BJ (cell line): ENCODE measurements at regions not wholly inside any gene's neighbourhood (a gene's known extent, or its start where the extent isn't known, plus 50 kb on each side); places are given as distances from the start of the nearest gene placed in this dataset.

Experiments
- CTCF ChIA-PET: fragments of 350-600 bp; formaldehyde crosslinking; extraction: SDS; loops from one replicate; lab custom pipeline; 2021; ENCODE audit warnings: antibody characterized with exemption, inconsistent platforms; lab: Yijun Ruan, JAX
- POLR2A ChIA-PET: fragments of 300-600 bp; sonication (Branson Sonifier 250); formaldehyde crosslinking; extraction: SDS; loops from one replicate; lab custom pipeline; 2021; ENCODE audit warnings: antibody characterized with exemption; lab: Charles Lee
- DNase-seq: peaks from one replicate; pipeline ENCODE4 v3.0.0-alpha.2; 2011; ENCODE audit warnings: low read depth
- H3K27me3 ChIP-seq: 2 replicates; pipeline ENCODE4 v1.6.0; 2011; ENCODE audit warnings: low read length; ENCODE audit not compliant: control insufficient read depth, insufficient read depth
- H3K36me3 ChIP-seq: 2 replicates; pipeline ENCODE4 v1.5.1; 2011; ENCODE audit warnings: low read length; ENCODE audit not compliant: control insufficient read depth, insufficient read depth
- H3K4me3 ChIP-seq: 2 replicates; pipeline ENCODE4 v1.5.1; 2011; ENCODE audit warnings: low read depth, mild to moderate bottlenecking, control low read depth, low read length
- CTCF ChIP-seq: IDR thresholded peaks from 2 replicates; pipeline ENCODE4 v1.5.1; 2011; ENCODE audit warnings: low read depth, mild to moderate bottlenecking, control low read depth, inconsistent platforms, low read length, moderate library complexity; ENCODE audit not compliant: insufficient read depth

- no peaks in the 10 kb centered on the region for H3K27me3 ChIP-seq
- H3K36me3 ChIP-seq = no peaks in the 10 kb centered on the region
- DNase-seq = no peak
- no peak overlapping the region for H3K4me3 ChIP-seq
- CTCF ChIA-PET = interaction anchor here (0.5 kb wide), 1 partner anchor 84 kb away, joined by 3 read pairs; no protein-coding TSS in a partner anchor
- POLR2A ChIA-PET = no interaction called here
- no peak for TF ChIP-seq CTCF
Measured at GRCh38 chr5:93891491-93892480, 150.4 kb upstream of the POU5F2 start.

GRCh38 chr5:93890657-93891056 is 149.3 kb upstream of the POU5F2 start:
- Histone ChIP-seq H3K36me3 (no peaks in the 10 kb centered on the region), H3K27me3 (no peaks in the 10 kb centered on the region), H3K4me3 (no peak overlapping the region)
- no peak for TF ChIP-seq CTCF
- ChIA-PET CTCF (no interaction called here), POLR2A (no interaction called here)
- DNase-seq = no peak

- CTCF ChIA-PET = no interaction called here
- Histone ChIP-seq H3K27me3 (no peaks in the 10 kb centered on the region), H3K36me3 (no peaks in the 10 kb centered on the region), H3K4me3 (no peak overlapping the region)
- DNase-seq = no peak
- POLR2A ChIA-PET = no interaction called here
- TF ChIP-seq CTCF = no peak
Measured at GRCh38 chr5:93887678-93888077, 146.3 kb upstream of the POU5F2 start.

- H3K36me3 ChIP-seq = no peaks in the 10 kb centered on the region
- no peak overlapping the region for H3K4me3 ChIP-seq
- TF ChIP-seq CTCF = no peak
- CTCF ChIA-PET = interaction anchor here (1.0 kb wide), 1 partner anchor 851 kb away, joined by 3 read pairs; no protein-coding TSS in a partner anchor
- POLR2A ChIA-PET = no interaction called here
- no peaks in the 10 kb centered on the region for H3K27me3 ChIP-seq
- DNase-seq = no peak
Measured at GRCh38 chr5:93886917-93887361, 145.5 kb upstream of the POU5F2 start.

- ChIA-PET CTCF (interaction anchor here (1.0 kb wide), 1 partner anchor 852 kb away, joined by 3 read pairs; no protein-coding TSS in a partner anchor), POLR2A (no interaction called here)
- Histone ChIP-seq H3K4me3 (no peak overlapping the region), H3K36me3 (no peaks in the 10 kb centered on the region), H3K27me3 (no peaks in the 10 kb centered on the region)
- no peak for DNase-seq
- TF ChIP-seq CTCF = no peak
Measured at GRCh38 chr5:93886098-93886806, 144.9 kb upstream of the POU5F2 start.
